ENCODE measurements at regions not wholly inside any gene's neighbourhood (a gene's known extent, or its start where the extent isn't known, plus 50 kb on each side); places are given as distances from the start of the nearest gene placed in this dataset.

- H3K9me3 ChIP-seq: no peaks in the 10 kb centered on the region
- peak in 1 of 2 donors; percentile 35 for DNase-seq (ENCODE audit: low spot score in 2 of 2)
- no peaks in the 10 kb centered on the region for H3K36me3 ChIP-seq
- intact Hi-C loops (cut with DNase I; ENCODE audit: low total_unique reads): no loop called here
- H3K27ac ChIP-seq: no peak overlapping the region
- no peak overlapping the region for H3K4me3 ChIP-seq
- TF ChIP-seq POLR2A (IDR thresholded peaks at IDR 0.05) (no peak), POLR2AphosphoS5 (IDR thresholded peaks at IDR 0.05) (no peak), CTCF (IDR thresholded peaks at IDR 0.05) (no peak)
- no peaks in the 10 kb centered on the region for H3K4me1 ChIP-seq
- no peaks in the 10 kb centered on the region for H3K27me3 ChIP-seq
Observed at GRCh38 chr1:20432341-20432740, 53.7 kb downstream of the CAMK2N1 start.

DNA sequence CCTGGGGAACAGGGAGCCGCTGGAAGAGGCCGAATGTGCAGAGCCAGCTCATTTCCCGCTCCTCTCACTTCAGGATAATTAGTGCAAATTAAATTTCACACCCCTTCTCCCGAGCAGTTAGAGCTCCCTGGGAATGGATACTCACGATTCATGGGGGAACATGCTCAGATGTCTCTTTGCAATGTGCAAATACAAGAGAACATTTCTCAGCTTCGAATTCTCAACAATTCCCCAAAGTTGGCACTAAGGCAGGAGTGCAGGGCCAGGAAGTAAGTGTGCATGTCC is 54.9 kb downstream of the CAMK2N1 start:
- H3K4me3 ChIP-seq: no peak overlapping the region
- TF ChIP-seq CTCF (IDR thresholded peaks at IDR 0.05) (no peak), POLR2AphosphoS5 (IDR thresholded peaks at IDR 0.05) (no peak), POLR2A (IDR thresholded peaks at IDR 0.05) (no peak)
- no peak for DNase-seq (ENCODE audit: low spot score in 2 of 2)
- H3K9me3 ChIP-seq: no peaks in the 10 kb centered on the region
- H3K27me3 ChIP-seq: no peaks in the 10 kb centered on the region
- H3K4me1 ChIP-seq: no peaks in the 10 kb centered on the region
- intact Hi-C loops (cut with DNase I; ENCODE audit: low total_unique reads): no loop called here
- no peaks in the 10 kb centered on the region for H3K36me3 ChIP-seq
- no peak overlapping the region for H3K27ac ChIP-seq

GRCh38 chr1:20430355-20431175 is 55.4 kb downstream of the CAMK2N1 start:
- Histone ChIP-seq H3K4me3 (no peak overlapping the region), H3K9me3 (peaks cover 0 to under 1% of the 10 kb centered on the region in 2 donors), H3K36me3 (no peaks in the 10 kb centered on the region), H3K27ac (no peak overlapping the region), H3K4me1 (no peaks in the 10 kb centered on the region), H3K27me3 (no peaks in the 10 kb centered on the region)
- TF ChIP-seq CTCF (IDR thresholded peaks at IDR 0.05) (peak in 2 of 3 donors; percentile 31 to 39), POLR2AphosphoS5 (IDR thresholded peaks at IDR 0.05) (no peak)
- intact Hi-C loops (cut with DNase I; ENCODE audit: low total_unique reads): no loop called here
- DNase-seq (ENCODE audit: low spot score in 2 of 2): peak in 1 of 2 donors; percentile 50

DNA sequence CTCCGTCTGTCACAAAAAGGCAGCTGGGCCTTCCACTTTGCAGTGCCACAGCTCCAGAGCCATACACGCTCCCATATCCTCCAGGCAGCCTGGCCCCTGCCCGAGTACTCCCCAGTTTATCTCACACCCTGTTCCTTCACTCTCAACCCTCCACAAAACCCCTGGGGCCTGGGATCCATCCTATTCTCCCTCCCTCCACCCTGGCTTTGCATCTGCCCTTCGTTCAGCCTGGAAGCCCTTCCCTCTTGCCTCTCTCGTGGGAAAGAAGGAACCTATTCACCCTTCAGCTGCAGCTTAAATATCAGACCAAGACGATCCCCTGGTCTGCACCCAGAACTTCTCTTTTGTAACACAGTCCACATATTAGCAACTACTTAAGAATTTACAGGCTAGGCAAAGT is 56.7 kb downstream of the CAMK2N1 start:
- peak in 1 of 2 donors; percentile 50 for DNase-seq (ENCODE audit: low spot score in 2 of 2)
- intact Hi-C loops (cut with DNase I; ENCODE audit: low total_unique reads): no loop called here
- Histone ChIP-seq H3K4me1 (no peaks in the 10 kb centered on the region), H3K4me3 (no peak overlapping the region), H3K9me3 (peaks cover under 1 to 2% of the 10 kb centered on the region in 2 donors), H3K36me3 (no peaks in the 10 kb centered on the region), H3K27ac (no peak overlapping the region), H3K27me3 (no peaks in the 10 kb centered on the region)
- TF ChIP-seq POLR2AphosphoS5 (IDR thresholded peaks at IDR 0.05) (no peak), POLR2A (IDR thresholded peaks at IDR 0.05) (no peak), CTCF (IDR thresholded peaks at IDR 0.05) (no peak)

GRCh38 chr1:20428841-20429240 is 57.2 kb downstream of the CAMK2N1 start:
- H3K27ac ChIP-seq: no peak overlapping the region
- H3K27me3 ChIP-seq: no peaks in the 10 kb centered on the region

More at GRCh38 chr1:20428841-20429240, 57.2 kb downstream of the CAMK2N1 start:
- Histone ChIP-seq H3K4me3 (no peak overlapping the region), H3K9me3 (peaks cover 2 to 5% of the 10 kb centered on the region in 2 donors), H3K36me3 (no peaks in the 10 kb centered on the region), H3K4me1 (no peaks in the 10 kb centered on the region)
- DNase-seq (ENCODE audit: low spot score in 2 of 2): peak in 1 of 2 donors; percentile 35
- TF ChIP-seq POLR2A (IDR thresholded peaks at IDR 0.05) (no peak), CTCF (IDR thresholded peaks at IDR 0.05) (no peak), POLR2AphosphoS5 (IDR thresholded peaks at IDR 0.05) (no peak)
- intact Hi-C loops (cut with DNase I; ENCODE audit: low total_unique reads): no loop called here
